Muscle of leg (tissue), 3 donors: ENCODE measurements at regions not wholly inside any gene's neighbourhood (a gene's known extent, or its start where the extent isn't known, plus 50 kb on each side); places are given as distances from the start of the nearest gene placed in this dataset.

Experiments used
- DNase-seq: peaks from one replicate; pipeline ENCODE4 v3.0.0; 2013
- H3K27ac ChIP-seq: one replicate; pipeline ENCODE4 v1.5.1; 2013; ENCODE audit warnings: mild to moderate bottlenecking, low read length, control low read depth
- H3K27me3 ChIP-seq: one replicate; pipeline ENCODE4 v1.6.1; 2013; ENCODE audit warnings: low read length; ENCODE audit not compliant: control insufficient read depth, insufficient read depth
- H3K36me3 ChIP-seq: one replicate; pipeline ENCODE4 v1.6.1; 2013; ENCODE audit warnings: low read length; ENCODE audit not compliant: control insufficient read depth, insufficient read depth
- H3K4me1 ChIP-seq: one replicate; pipeline ENCODE4 v1.6.1; 2013; ENCODE audit warnings: low read length; ENCODE audit not compliant: control insufficient read depth, insufficient read depth
- H3K4me3 ChIP-seq: one replicate; pipeline ENCODE4 v1.5.1; 2013; ENCODE audit warnings: low read length, control low read depth
- H3K9me3 ChIP-seq: replicated peaks from 2 replicates; pipeline ENCODE4 v1.6.1; 2013; ENCODE audit warnings: low read depth, low read length; ENCODE audit not compliant: control insufficient read depth
- WGBS: methylation state at CpG from one replicate; pipeline ENCODE4 v1.1.5; 2013; ENCODE audit warnings: missing lambda C conversion rate; ENCODE audit not compliant: insufficient coverage; 5-methylcytosine and 5-hydroxymethylcytosine counted together

GRCh38 chr2:236764716-236765115, 195.1 kb downstream of the ACKR3 start:
- DNase-seq = no peak
- Histone ChIP-seq H3K4me3 (no peak overlapping the region), H3K9me3 (peaks cover 3% of the 10 kb centered on the region), H3K27me3 (peaks cover 5% of the 10 kb centered on the region), H3K36me3 (no peaks in the 10 kb centered on the region), H3K27ac (no peak overlapping the region), H3K4me1 (no peaks in the 10 kb centered on the region)
- 20% methylated on average over 1 of the region's 2 CpGs for WGBS

GRCh38 chr2:236765478-236765877, 195.9 kb downstream of the ACKR3 start:
- no peak for DNase-seq
- Histone ChIP-seq H3K4me3 (no peak overlapping the region), H3K27ac (no peak overlapping the region), H3K27me3 (peaks cover 5% of the 10 kb centered on the region), H3K36me3 (no peaks in the 10 kb centered on the region), H3K9me3 (peaks cover 3% of the 10 kb centered on the region), H3K4me1 (no peaks in the 10 kb centered on the region)
- WGBS = 36% methylated on average over 3 of the region's 3 CpGs

- WGBS = no CpG with 5 or more reads among the region's 2 CpGs
- H3K27me3 ChIP-seq = peaks cover 5% of the 10 kb centered on the region
- H3K4me3 ChIP-seq = no peak overlapping the region
- H3K27ac ChIP-seq = no peak overlapping the region
- no peaks in the 10 kb centered on the region for H3K36me3 ChIP-seq
- no peak for DNase-seq
- H3K9me3 ChIP-seq = peaks cover 3% of the 10 kb centered on the region
- H3K4me1 ChIP-seq = no peaks in the 10 kb centered on the region
These were observed 197.2 kb downstream of the ACKR3 start for GRCh38 chr2:236766850-236767249.

DNA sequence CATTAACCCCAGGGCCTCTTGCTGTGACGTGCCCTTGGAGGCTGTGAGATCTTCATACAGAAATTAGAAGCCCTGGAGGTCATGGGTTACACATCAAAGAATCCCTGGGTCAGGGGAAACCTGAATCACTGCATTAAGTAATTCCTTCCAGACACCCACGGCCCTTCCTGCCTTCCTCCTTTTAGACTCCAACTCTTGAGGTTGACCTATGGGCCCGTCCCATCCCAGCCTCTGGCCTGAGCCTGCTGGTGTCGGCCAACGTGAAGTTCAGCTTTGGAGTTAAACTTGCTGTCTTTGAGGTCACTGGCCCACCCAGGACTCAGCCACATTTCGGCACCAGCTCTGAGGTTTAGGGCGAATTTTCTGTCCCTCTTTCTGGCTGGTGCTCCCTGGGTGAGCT, 198.3 kb downstream of the ACKR3 start:
- Histone ChIP-seq H3K27me3 (peaks cover 2% of the 10 kb centered on the region), H3K36me3 (no peaks in the 10 kb centered on the region), H3K27ac (no peak overlapping the region), H3K4me1 (no peaks in the 10 kb centered on the region), H3K4me3 (no peak overlapping the region), H3K9me3 (peaks cover 3% of the 10 kb centered on the region)
- no peak for DNase-seq
- WGBS = 82% methylated on average over 7 of the region's 7 CpGs

GRCh38 chr2:236768393-236769140, 198.9 kb downstream of the ACKR3 start:
- H3K27ac ChIP-seq = no peak overlapping the region
- WGBS = 81% methylated on average over 4 of the region's 4 CpGs
- H3K36me3 ChIP-seq = no peaks in the 10 kb centered on the region
- H3K27me3 ChIP-seq = peaks cover 2% of the 10 kb centered on the region
- H3K4me3 ChIP-seq = no peak overlapping the region
- no peak for DNase-seq
- peaks cover 3% of the 10 kb centered on the region for H3K9me3 ChIP-seq
- no peaks in the 10 kb centered on the region for H3K4me1 ChIP-seq

GRCh38 chr2:236769981-236770671, 200.5 kb downstream of the ACKR3 start:
- Histone ChIP-seq H3K4me3 (no peak overlapping the region), H3K4me1 (no peaks in the 10 kb centered on the region), H3K9me3 (peaks cover 3% of the 10 kb centered on the region), H3K36me3 (no peaks in the 10 kb centered on the region), H3K27ac (no peak overlapping the region), H3K27me3 (peaks cover 2% of the 10 kb centered on the region)
- no peak for DNase-seq
- 70% methylated on average over 9 of the region's 9 CpGs for WGBS

DNA sequence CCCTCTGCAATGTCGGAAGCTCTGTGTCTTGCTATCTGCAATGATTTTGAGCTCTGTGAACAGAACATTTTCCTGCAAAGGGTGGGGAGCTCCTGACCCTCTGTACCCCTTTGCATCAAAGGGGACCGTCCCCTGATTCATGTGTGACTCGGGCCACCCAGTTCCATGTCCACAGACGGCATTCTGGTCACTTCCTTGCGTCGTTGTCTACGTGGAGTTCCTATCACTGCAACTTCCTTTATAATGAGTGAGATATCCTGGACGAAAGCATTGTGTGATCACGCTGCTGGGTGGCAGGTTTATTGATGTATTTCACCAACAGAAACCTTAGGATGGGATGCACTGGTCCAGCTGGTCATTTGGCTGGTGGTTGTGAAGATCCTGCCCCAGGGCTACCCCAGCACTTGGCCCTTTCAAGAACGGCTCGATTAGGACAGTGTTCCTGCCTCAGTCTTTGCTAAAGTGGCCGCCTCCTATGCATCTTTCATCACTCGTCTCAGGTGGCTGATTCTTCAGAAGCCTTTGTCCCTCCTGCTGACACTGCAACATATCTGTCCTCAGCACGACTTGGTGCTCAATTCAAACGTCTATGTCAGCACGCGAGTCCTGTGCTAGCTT, 202.7 kb downstream of the ACKR3 start:
- Histone ChIP-seq H3K27me3 (peaks cover 2% of the 10 kb centered on the region), H3K4me3 (no peak overlapping the region), H3K27ac (no peak overlapping the region), H3K9me3 (no peaks in the 10 kb centered on the region), H3K36me3 (no peaks in the 10 kb centered on the region), H3K4me1 (peaks cover 10% of the 10 kb centered on the region)
- 66% methylated on average over 16 of the region's 17 CpGs for WGBS
- no peak for DNase-seq

- Histone ChIP-seq H3K9me3 (no peaks in the 10 kb centered on the region), H3K27ac (no peak overlapping the region), H3K4me3 (no peak overlapping the region), H3K27me3 (no peaks in the 10 kb centered on the region), H3K36me3 (no peaks in the 10 kb centered on the region), H3K4me1 (peaks cover 12% of the 10 kb centered on the region)
- DNase-seq = no peak
- WGBS = 83% methylated on average over 9 of the region's 9 CpGs
These were observed 203.6 kb downstream of the ACKR3 start for GRCh38 chr2:236773206-236773605.

DNA sequence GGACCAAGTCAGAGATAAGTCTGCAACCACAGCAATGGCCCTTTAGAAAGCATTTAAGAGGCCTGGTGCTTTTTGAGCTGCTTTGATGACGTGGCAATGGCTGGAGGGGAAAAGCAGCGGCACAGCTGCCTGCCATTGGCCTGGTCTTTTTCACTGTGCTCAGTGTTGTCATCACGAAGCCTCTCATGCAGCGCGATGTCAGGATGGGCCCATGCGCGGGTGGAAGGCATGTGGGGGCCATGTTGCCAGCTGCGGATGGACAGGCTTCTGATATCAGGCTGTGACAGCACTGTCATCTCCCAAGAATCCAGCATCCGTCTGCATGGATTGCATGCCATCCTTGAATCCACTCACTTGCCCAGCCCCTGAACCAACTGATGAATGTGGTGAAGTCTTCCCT, 204.5 kb downstream of the ACKR3 start:
- Histone ChIP-seq H3K36me3 (no peaks in the 10 kb centered on the region), H3K27me3 (no peaks in the 10 kb centered on the region), H3K27ac (no peak overlapping the region), H3K4me3 (no peak overlapping the region), H3K9me3 (no peaks in the 10 kb centered on the region), H3K4me1 (peaks cover 12% of the 10 kb centered on the region)
- DNase-seq = no peak
- WGBS = 77% methylated on average over 8 of the region's 9 CpGs

DNA sequence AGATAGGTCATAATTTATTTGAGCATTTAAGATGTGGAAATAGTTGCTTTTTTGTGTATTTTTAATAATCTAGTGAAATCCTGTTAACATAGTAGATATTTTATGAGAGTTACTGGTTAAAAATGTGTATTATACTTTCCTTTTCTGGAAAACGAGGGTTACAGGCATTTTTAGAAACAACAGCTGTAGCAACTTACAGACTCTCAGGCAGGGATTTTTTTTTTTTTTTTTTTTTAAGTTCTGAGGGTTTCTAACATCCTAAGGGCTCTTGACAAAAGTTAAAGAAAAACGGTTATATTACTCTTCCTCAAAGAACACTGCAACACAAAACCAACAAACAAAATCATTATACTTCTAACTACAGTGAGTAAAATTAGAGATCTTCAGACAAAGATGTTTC, 205.9 kb downstream of the ACKR3 start:
- H3K27ac ChIP-seq = no peak overlapping the region
- no CpG with 5 or more reads among the region's 2 CpGs for WGBS
- H3K36me3 ChIP-seq = no peaks in the 10 kb centered on the region
- H3K9me3 ChIP-seq = no peaks in the 10 kb centered on the region
- no peak overlapping the region for H3K4me3 ChIP-seq
- DNase-seq = peak; percentile 67
- H3K27me3 ChIP-seq = no peaks in the 10 kb centered on the region
- peaks cover 12% of the 10 kb centered on the region for H3K4me1 ChIP-seq
